Tibial artery (tissue), 4 donors: ENCODE measurements at regions not wholly inside any gene's neighbourhood (a gene's known extent, or its start where the extent isn't known, plus 50 kb on each side); places are given as distances from the start of the nearest gene placed in this dataset.

Experiments used
- DNase-seq, 2 donors: peaks; one replicate each; pipeline ENCODE4 v3.0.0-alpha.2; 2019
- H3K27ac ChIP-seq, 2 donors: fragments of 200-600 bp; sonication (generic) in 1 of 2; 1 replicate in 1 of 2; 2 replicates in 1 of 2; pipeline ENCODE4 v1.5.1; 2018 to 2019; ENCODE audit warnings: mild to moderate bottlenecking in 1 of 2
- H3K27me3 ChIP-seq, 2 donors: fragments of 200-600 bp; sonication (generic) in 1 of 2; one replicate each; pipeline versions ENCODE4 v1.5.1 to v1.6.0; 2016 to 2019
- H3K36me3 ChIP-seq, 3 donors: fragments of 200-600 bp; sonication (generic) in 2 of 3; one replicate each; pipeline ENCODE4 v1.5.1; 2016 to 2019; ENCODE audit warnings: mild to moderate bottlenecking in 2 of 3
- H3K4me1 ChIP-seq, 4 donors: fragments of 200-600 bp; sonication (generic) in 2 of 4; 1 replicate in 3 of 4; 2 replicates in 1 of 4; pipeline ENCODE4 v1.5.1; 2016 to 2019
- H3K4me3 ChIP-seq, 2 donors: fragments of 200-600 bp; sonication (generic) in 1 of 2; 1 replicate in 1 of 2; 2 replicates in 1 of 2; pipeline ENCODE4 v1.5.1; 2018 to 2019; ENCODE audit warnings: mild to moderate bottlenecking in 2 of 2
- H3K9me3 ChIP-seq, 3 donors: fragments of 200-600 bp; sonication (generic) in 1 of 3; one replicate each; pipeline ENCODE4 v1.5.1; 2016 to 2019
- CTCF ChIP-seq, 2 experiments: fragments of 200-600 bp in 1 of 2; fragments of 450-650 bp in 1 of 2; IDR thresholded peaks; one replicate each; pipeline ENCODE4 v1.5.1; 2017 to 2019; ENCODE audit warnings: antibody characterized with exemption in 2 of 2, mild to moderate bottlenecking in 1 of 2, moderate library complexity in 1 of 2
- intact Hi-C: fragments of 100-400 bp; cut with DNase I; formaldehyde crosslinking; loops from one replicate; pipeline ENCODE4 v1.15.0; 2023; ENCODE audit warnings: low total_unique reads

GRCh38 chr13:75935805-75936204 is 299.7 kb downstream of the LMO7 start:
- intact Hi-C loops = no loop called here
- DNase-seq = no peak
- Histone ChIP-seq H3K27me3 (no peaks in the 10 kb centered on the region), H3K4me1 (peaks cover 0 to 6% (median 0%) of the 10 kb centered on the region in 4 donors), H3K9me3 (no peaks in the 10 kb centered on the region), H3K27ac (no peak overlapping the region), H3K4me3 (no peak overlapping the region), H3K36me3 (no peaks in the 10 kb centered on the region)
- no peak for TF ChIP-seq CTCF (IDR thresholded peaks at IDR 0.05)

DNA sequence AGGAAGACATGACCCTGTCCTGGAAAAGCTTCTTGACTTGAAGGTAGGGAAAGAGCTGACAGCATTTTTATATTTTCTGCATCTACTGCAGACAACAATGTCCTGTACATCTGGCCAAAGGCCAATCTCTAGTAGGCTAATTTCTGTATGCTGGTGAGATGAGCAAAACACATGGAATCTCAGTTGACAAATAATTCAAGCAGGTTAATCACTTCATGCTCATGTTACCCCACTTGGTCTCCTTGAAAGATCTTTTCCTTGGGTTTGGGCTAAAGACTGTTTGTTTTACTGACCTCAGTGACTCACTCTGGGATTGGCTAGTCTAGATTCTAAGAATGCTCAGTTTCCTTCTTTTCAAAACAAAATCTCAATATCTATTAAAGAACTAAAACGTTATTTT is 298.8 kb downstream of the LMO7 start:
- H3K4me1 ChIP-seq = peaks cover 0 to 6% (median 0%) of the 10 kb centered on the region in 4 donors
- H3K27me3 ChIP-seq = no peaks in the 10 kb centered on the region

DNA sequence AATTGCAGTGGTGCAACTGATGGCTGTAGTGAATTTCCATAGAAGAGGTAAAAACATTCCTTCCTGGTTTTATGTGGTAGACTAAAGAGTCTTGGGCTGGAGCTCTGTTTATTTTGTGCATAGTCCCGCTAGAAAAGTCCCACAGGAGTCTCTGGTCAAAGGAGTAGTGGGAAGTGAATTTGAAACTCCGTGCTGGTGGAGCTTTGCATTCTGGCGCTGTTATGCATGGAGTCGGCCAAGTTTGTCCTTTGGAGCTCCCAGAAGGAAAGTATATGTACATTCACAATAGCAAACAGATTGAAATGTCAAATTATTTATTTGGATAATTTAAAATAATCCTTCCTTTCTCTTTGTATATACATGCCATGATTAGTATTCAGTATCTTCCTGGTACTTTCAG is 296.5 kb downstream of the LMO7 start:
- no peaks in the 10 kb centered on the region for H3K36me3 ChIP-seq
- no peak overlapping the region for H3K4me3 ChIP-seq
- no peaks in the 10 kb centered on the region for H3K27me3 ChIP-seq
- no peak overlapping the region for H3K27ac ChIP-seq
- intact Hi-C loops = no loop called here
- DNase-seq = no peak
- no peak for TF ChIP-seq CTCF (IDR thresholded peaks at IDR 0.05)
- H3K9me3 ChIP-seq = no peaks in the 10 kb centered on the region
- peaks cover 0 to 6% (median 0%) of the 10 kb centered on the region in 4 donors for H3K4me1 ChIP-seq

More for the DNA sequence above, 298.8 kb downstream of the LMO7 start:
- TF ChIP-seq CTCF (IDR thresholded peaks at IDR 0.05) = no peak
- Histone ChIP-seq H3K9me3 (no peaks in the 10 kb centered on the region), H3K36me3 (no peaks in the 10 kb centered on the region), H3K4me3 (no peak overlapping the region), H3K27ac (no peak overlapping the region)
- DNase-seq = no peak
- intact Hi-C loops = no loop called here

- no peak for TF ChIP-seq CTCF (IDR thresholded peaks at IDR 0.05)
- H3K36me3 ChIP-seq = no peaks in the 10 kb centered on the region
- intact Hi-C loops = no loop called here
- no peaks in the 10 kb centered on the region for H3K9me3 ChIP-seq
- H3K4me1 ChIP-seq = peaks cover 0 to 10% (median 0%) of the 10 kb centered on the region in 4 donors
- no peaks in the 10 kb centered on the region for H3K27me3 ChIP-seq
- H3K4me3 ChIP-seq = no peak overlapping the region
- no peak overlapping the region for H3K27ac ChIP-seq
- no peak for DNase-seq
Measured at GRCh38 chr13:75931116-75931515, 295.0 kb downstream of the LMO7 start.

GRCh38 chr13:75929076-75929475 is 292.9 kb downstream of the LMO7 start:
- Histone ChIP-seq H3K27me3 (no peaks in the 10 kb centered on the region), H3K4me3 (no peak overlapping the region), H3K27ac (no peak overlapping the region), H3K9me3 (no peaks in the 10 kb centered on the region), H3K36me3 (no peaks in the 10 kb centered on the region), H3K4me1 (peaks cover 0 to 10% (median 0%) of the 10 kb centered on the region in 4 donors)
- no peak for TF ChIP-seq CTCF (IDR thresholded peaks at IDR 0.05)
- intact Hi-C loops = no loop called here
- no peak for DNase-seq

DNA sequence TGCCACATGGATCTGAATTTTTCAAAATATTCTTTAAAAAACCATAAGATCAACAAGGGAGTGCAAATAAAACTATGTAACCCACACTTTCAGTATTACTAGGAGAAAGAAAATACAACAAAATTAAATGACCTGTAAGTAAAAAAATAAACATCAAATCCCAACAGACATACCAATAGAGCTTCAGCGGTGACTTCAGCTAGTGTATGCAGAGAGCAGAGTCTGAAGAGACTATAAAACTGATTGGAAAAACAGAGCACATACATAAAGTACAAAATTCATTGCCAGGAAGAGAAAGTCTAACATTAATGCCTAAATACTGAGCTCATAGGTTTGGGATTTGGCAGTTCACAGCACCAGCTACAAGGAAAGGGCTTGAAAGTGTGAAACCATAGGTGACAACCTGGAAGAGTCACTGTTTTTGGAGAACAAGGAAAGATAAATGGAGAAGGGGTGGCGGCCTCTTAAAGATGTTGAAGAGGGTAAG is 291.1 kb downstream of the LMO7 start:
- no peak for TF ChIP-seq CTCF (IDR thresholded peaks at IDR 0.05)
- no peak for DNase-seq
- intact Hi-C loops = no loop called here

More for the DNA sequence above, 291.1 kb downstream of the LMO7 start:
- H3K36me3 ChIP-seq = no peaks in the 10 kb centered on the region
- H3K27me3 ChIP-seq = no peaks in the 10 kb centered on the region
- H3K4me3 ChIP-seq = no peak overlapping the region
- H3K9me3 ChIP-seq = no peaks in the 10 kb centered on the region
- peaks cover 0 to 5% (median 0%) of the 10 kb centered on the region in 4 donors for H3K4me1 ChIP-seq
- H3K27ac ChIP-seq = no peak overlapping the region
